Uterus (tissue), 3 donors: ENCODE measurements at regions not wholly inside any gene's neighbourhood (a gene's known extent, or its start where the extent isn't known, plus 50 kb on each side); places are given as distances from the start of the nearest gene placed in this dataset.

Experiments used
- DNase-seq, 2 donors: peaks; one replicate each; pipeline ENCODE4 v3.0.0-alpha.2; 2019 to 2020
- H3K27ac ChIP-seq, 2 donors: fragments of 200-600 bp; sonication (generic); 1 replicate in 1 of 2; 2 replicates in 1 of 2; pipeline ENCODE4 v1.5.1; 2016 to 2018
- H3K27me3 ChIP-seq, 2 donors: fragments of 200-600 bp; sonication (generic); one replicate each; pipeline ENCODE4 v1.5.1; 2018 to 2019; ENCODE audit warnings: control low read depth in 1 of 2
- H3K36me3 ChIP-seq, 2 donors: fragments of 200-600 bp; sonication (generic); one replicate each; pipeline ENCODE4 v1.5.1; 2019; ENCODE audit warnings: control low read depth in 1 of 2
- H3K4me1 ChIP-seq, 2 donors: fragments of 200-600 bp; sonication (generic); one replicate each; pipeline ENCODE4 v1.5.1; 2018 to 2019; ENCODE audit warnings: control low read depth in 1 of 2
- H3K4me3 ChIP-seq, 2 donors: fragments of 200-600 bp; sonication (generic); 1 replicate in 1 of 2; 2 replicates in 1 of 2; pipeline ENCODE4 v1.5.1; 2018 to 2019; ENCODE audit warnings: mild to moderate bottlenecking in 1 of 2
- H3K9me3 ChIP-seq, 2 donors: fragments of 200-600 bp; sonication (generic); one replicate each; pipeline ENCODE4 v1.5.1; 2019; ENCODE audit warnings: control low read depth in 1 of 2
- CTCF ChIP-seq, 4 experiments: fragments of 200-600 bp in 2 of 4; fragments of 450-650 bp in 2 of 4; sonication (generic) in 2 of 4; IDR thresholded peaks; one replicate each; pipeline ENCODE4 v1.5.1; 2016 to 2019; ENCODE audit warnings: antibody characterized with exemption in 4 of 4, mild to moderate bottlenecking in 2 of 4, moderate library complexity in 1 of 4
- POLR2A ChIP-seq, 2 donors: fragments of 450-650 bp; IDR thresholded peaks; one replicate each; pipeline ENCODE4 v1.6.1; 2016; ENCODE audit warnings: antibody characterized with exemption in 2 of 2, mild to moderate bottlenecking in 1 of 2, moderate library complexity in 1 of 2
- intact Hi-C: fragments of 100-400 bp; cut with DNase I; formaldehyde crosslinking; loops from one replicate; pipeline ENCODE4 v1.15.1; 2023; ENCODE audit warnings: low total_unique reads
- donor health status: DM: yes; HTN: yes; CAD: no.

GRCh38 chr1:212224102-212224501 is 61.1 kb upstream of the PPP2R5A start:
- no peaks in the 10 kb centered on the region for H3K4me1 ChIP-seq
- no peak overlapping the region for H3K27ac ChIP-seq
- H3K4me3 ChIP-seq: no peak overlapping the region
- DNase-seq: no peak
- TF ChIP-seq POLR2A (IDR thresholded peaks at IDR 0.05): no peak
- intact Hi-C loops: no loop called here
- H3K27me3 ChIP-seq: no peaks in the 10 kb centered on the region
- H3K36me3 ChIP-seq: no peaks in the 10 kb centered on the region
- no peaks in the 10 kb centered on the region for H3K9me3 ChIP-seq

- Histone ChIP-seq H3K36me3 (no peaks in the 10 kb centered on the region), H3K27ac (no peak overlapping the region), H3K9me3 (no peaks in the 10 kb centered on the region), H3K4me3 (no peak overlapping the region), H3K27me3 (no peaks in the 10 kb centered on the region), H3K4me1 (no peaks in the 10 kb centered on the region)
- no peak for DNase-seq
- intact Hi-C loops: no loop called here
- TF ChIP-seq POLR2A (IDR thresholded peaks at IDR 0.05): no peak
- TF ChIP-seq CTCF (IDR thresholded peaks at IDR 0.05): no peak
These were observed 59.8 kb upstream of the PPP2R5A start for GRCh38 chr1:212225416-212225815.

- TF ChIP-seq POLR2A (IDR thresholded peaks at IDR 0.05) (no peak), CTCF (IDR thresholded peaks at IDR 0.05) (no peak)
- intact Hi-C loops: no loop called here
- no peaks in the 10 kb centered on the region for H3K4me1 ChIP-seq
- no peaks in the 10 kb centered on the region for H3K27me3 ChIP-seq
- no peak overlapping the region for H3K27ac ChIP-seq
- DNase-seq: no peak
- no peaks in the 10 kb centered on the region for H3K9me3 ChIP-seq
- no peaks in the 10 kb centered on the region for H3K36me3 ChIP-seq
- no peak overlapping the region for H3K4me3 ChIP-seq
These were observed 59.3 kb upstream of the PPP2R5A start for GRCh38 chr1:212225871-212226302.

GRCh38 chr1:212226467-212226866 is 58.7 kb upstream of the PPP2R5A start:
- Histone ChIP-seq H3K27me3 (no peaks in the 10 kb centered on the region), H3K9me3 (no peaks in the 10 kb centered on the region), H3K27ac (no peak overlapping the region), H3K4me3 (no peak overlapping the region), H3K36me3 (no peaks in the 10 kb centered on the region), H3K4me1 (no peaks in the 10 kb centered on the region)
- no peak for TF ChIP-seq POLR2A (IDR thresholded peaks at IDR 0.05)
- TF ChIP-seq CTCF (IDR thresholded peaks at IDR 0.05): no peak
- no peak for DNase-seq
- intact Hi-C loops: no loop called here

- Histone ChIP-seq H3K27ac (no peak overlapping the region), H3K36me3 (no peaks in the 10 kb centered on the region), H3K4me3 (no peak overlapping the region), H3K9me3 (no peaks in the 10 kb centered on the region), H3K27me3 (no peaks in the 10 kb centered on the region), H3K4me1 (no peaks in the 10 kb centered on the region)
- intact Hi-C loops: no loop called here
- DNase-seq: no peak
- TF ChIP-seq POLR2A (IDR thresholded peaks at IDR 0.05) (no peak), CTCF (IDR thresholded peaks at IDR 0.05) (no peak)
These were observed 57.1 kb upstream of the PPP2R5A start for GRCh38 chr1:212228076-212228475.

- Histone ChIP-seq H3K4me3 (no peak overlapping the region), H3K4me1 (no peaks in the 10 kb centered on the region), H3K27ac (no peak overlapping the region), H3K9me3 (no peaks in the 10 kb centered on the region), H3K36me3 (no peaks in the 10 kb centered on the region), H3K27me3 (no peaks in the 10 kb centered on the region)
- intact Hi-C loops: no loop called here
- DNase-seq: no peak
- TF ChIP-seq CTCF (IDR thresholded peaks at IDR 0.05) (no peak), POLR2A (IDR thresholded peaks at IDR 0.05) (no peak)
These were observed 56.6 kb upstream of the PPP2R5A start for GRCh38 chr1:212228591-212229119.
